ENCODE measurements at regions not wholly inside any gene's neighbourhood (a gene's known extent, or its start where the extent isn't known, plus 50 kb on each side); places are given as distances from the start of the nearest gene placed in this dataset.

- no peak for TF ChIP-seq CTCF (IDR thresholded peaks at IDR 0.05)
- TF ChIP-seq POLR2A (IDR thresholded peaks at IDR 0.05): no peak
Measured at GRCh38 chr4:56229947-56230346, 157.3 kb downstream of the AASDH start.

All from Peyer's patch (tissue), 4 donors.